Testis (tissue), 2 donors: ENCODE measurements at regions not wholly inside any gene's neighbourhood (a gene's known extent, or its start where the extent isn't known, plus 50 kb on each side); places are given as distances from the start of the nearest gene placed in this dataset.

Experiments
- DNase-seq: peaks from one replicate; pipeline ENCODE4 v3.0.0-alpha.2; 2019
- H3K27ac ChIP-seq, 2 donors: fragments of 200-600 bp; sonication (generic); one replicate each; pipeline ENCODE4 v1.5.1; 2019
- H3K27me3 ChIP-seq: fragments of 200-600 bp; sonication (generic); one replicate; pipeline ENCODE4 v1.5.1; 2019
- H3K36me3 ChIP-seq: fragments of 200-600 bp; sonication (generic); one replicate; pipeline ENCODE4 v1.5.1; 2017; ENCODE audit warnings: low read depth; ENCODE audit errors: missing control alignments
- H3K4me1 ChIP-seq: fragments of 200-600 bp; sonication (generic); one replicate; pipeline ENCODE4 v1.5.1; 2019
- H3K4me3 ChIP-seq, 2 donors: fragments of 200-600 bp; sonication (generic); one replicate each; pipeline ENCODE4 v1.5.1; 2017 to 2019
- H3K9me3 ChIP-seq: fragments of 200-600 bp; sonication (generic); one replicate; pipeline ENCODE4 v1.5.1; 2017
- POLR2A ChIP-seq: fragments of 450-650 bp; IDR thresholded peaks from one replicate; pipeline ENCODE4 v1.6.1; 2017; ENCODE audit warnings: antibody characterized with exemption, mild to moderate bottlenecking, moderate library complexity
- WGBS, 2 donors: methylation state at CpG; one replicate each; pipeline ENCODE4 v1.1.5; 2018; 5-methylcytosine and 5-hydroxymethylcytosine counted together
- intact Hi-C: fragments of 100-400 bp; cut with DNase I; formaldehyde crosslinking; loops from one replicate; pipeline ENCODE4 v1.15.1; 2023; ENCODE audit warnings: low total_unique reads
- TF ChIP-seq, protein P1 (sequence below), 3 experiments: fragments of 450-650 bp in 2 of 3; fragments of 200-600 bp in 1 of 3; sonication (generic) in 1 of 3; IDR thresholded peaks; one replicate each; pipeline ENCODE4 v1.5.1; 2016 to 2019; ENCODE audit warnings: antibody characterized with exemption in 3 of 3, mild to moderate bottlenecking in 2 of 3, moderate library complexity in 1 of 3

DNA sequence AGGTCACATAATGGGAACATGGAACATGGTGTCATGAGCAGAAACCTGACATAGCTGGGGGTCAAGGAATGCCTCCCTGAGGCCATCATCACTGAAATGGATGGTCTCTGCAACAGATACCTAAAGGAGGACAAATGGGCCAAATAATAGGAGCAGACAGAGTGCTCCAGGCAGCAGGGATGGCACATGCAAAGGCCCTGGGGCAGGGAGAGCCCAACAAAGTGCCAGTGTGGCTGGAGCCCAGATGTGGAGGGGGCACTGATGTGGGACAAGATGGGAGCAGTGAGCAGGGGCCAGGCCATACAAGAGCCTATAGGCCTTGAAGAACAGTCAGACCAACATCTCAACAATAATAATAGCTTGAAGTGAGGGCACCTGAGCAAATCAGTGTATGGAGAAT is 497.8 kb downstream of the MN1 start:
- no peak for DNase-seq
- intact Hi-C loops = no loop called here
- Histone ChIP-seq H3K4me3 (no peak overlapping the region), H3K36me3 (no peaks in the 10 kb centered on the region), H3K27ac (no peak overlapping the region), H3K4me1 (no peaks in the 10 kb centered on the region), H3K27me3 (no peaks in the 10 kb centered on the region), H3K9me3 (no peaks in the 10 kb centered on the region)
- TF ChIP-seq POLR2A = no peak
- TF ChIP-seq, protein P1, sequence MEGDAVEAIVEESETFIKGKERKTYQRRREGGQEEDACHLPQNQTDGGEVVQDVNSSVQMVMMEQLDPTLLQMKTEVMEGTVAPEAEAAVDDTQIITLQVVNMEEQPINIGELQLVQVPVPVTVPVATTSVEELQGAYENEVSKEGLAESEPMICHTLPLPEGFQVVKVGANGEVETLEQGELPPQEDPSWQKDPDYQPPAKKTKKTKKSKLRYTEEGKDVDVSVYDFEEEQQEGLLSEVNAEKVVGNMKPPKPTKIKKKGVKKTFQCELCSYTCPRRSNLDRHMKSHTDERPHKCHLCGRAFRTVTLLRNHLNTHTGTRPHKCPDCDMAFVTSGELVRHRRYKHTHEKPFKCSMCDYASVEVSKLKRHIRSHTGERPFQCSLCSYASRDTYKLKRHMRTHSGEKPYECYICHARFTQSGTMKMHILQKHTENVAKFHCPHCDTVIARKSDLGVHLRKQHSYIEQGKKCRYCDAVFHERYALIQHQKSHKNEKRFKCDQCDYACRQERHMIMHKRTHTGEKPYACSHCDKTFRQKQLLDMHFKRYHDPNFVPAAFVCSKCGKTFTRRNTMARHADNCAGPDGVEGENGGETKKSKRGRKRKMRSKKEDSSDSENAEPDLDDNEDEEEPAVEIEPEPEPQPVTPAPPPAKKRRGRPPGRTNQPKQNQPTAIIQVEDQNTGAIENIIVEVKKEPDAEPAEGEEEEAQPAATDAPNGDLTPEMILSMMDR (IDR thresholded peaks at IDR 0.05) = no peak

DNA sequence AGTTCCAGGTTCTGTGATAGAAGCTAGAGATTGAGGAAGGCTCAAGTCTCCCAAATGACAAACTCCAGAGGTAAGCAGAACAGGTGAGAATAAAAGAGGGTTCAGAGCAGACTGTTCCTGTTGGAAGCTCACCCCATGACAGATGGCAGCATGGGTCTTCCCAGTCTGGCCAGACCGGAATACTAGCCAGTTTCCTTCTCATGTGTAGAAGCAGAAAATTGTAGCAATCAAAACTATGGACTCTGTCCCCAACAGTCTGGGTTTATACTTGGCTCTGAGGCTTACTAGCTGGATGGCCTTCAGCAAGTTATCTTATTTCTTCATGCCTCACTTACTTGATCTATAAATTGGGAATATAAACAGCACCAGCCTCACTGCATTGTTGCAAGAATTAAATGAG is 494.8 kb downstream of the MN1 start:
- intact Hi-C loops = no loop called here
- 79 to 95% methylated on average over 1 of the region's 1 CpG for WGBS, 2 donors
- peaks cover 10% of the 10 kb centered on the region for H3K4me1 ChIP-seq
- no peaks in the 10 kb centered on the region for H3K9me3 ChIP-seq
- no peak overlapping the region for H3K27ac ChIP-seq
- no peaks in the 10 kb centered on the region for H3K36me3 ChIP-seq
- no peak for DNase-seq
- no peak for TF ChIP-seq POLR2A
- TF ChIP-seq, protein P1 (IDR thresholded peaks at IDR 0.05) = no peak
- no peaks in the 10 kb centered on the region for H3K27me3 ChIP-seq
- no peak overlapping the region for H3K4me3 ChIP-seq

DNA sequence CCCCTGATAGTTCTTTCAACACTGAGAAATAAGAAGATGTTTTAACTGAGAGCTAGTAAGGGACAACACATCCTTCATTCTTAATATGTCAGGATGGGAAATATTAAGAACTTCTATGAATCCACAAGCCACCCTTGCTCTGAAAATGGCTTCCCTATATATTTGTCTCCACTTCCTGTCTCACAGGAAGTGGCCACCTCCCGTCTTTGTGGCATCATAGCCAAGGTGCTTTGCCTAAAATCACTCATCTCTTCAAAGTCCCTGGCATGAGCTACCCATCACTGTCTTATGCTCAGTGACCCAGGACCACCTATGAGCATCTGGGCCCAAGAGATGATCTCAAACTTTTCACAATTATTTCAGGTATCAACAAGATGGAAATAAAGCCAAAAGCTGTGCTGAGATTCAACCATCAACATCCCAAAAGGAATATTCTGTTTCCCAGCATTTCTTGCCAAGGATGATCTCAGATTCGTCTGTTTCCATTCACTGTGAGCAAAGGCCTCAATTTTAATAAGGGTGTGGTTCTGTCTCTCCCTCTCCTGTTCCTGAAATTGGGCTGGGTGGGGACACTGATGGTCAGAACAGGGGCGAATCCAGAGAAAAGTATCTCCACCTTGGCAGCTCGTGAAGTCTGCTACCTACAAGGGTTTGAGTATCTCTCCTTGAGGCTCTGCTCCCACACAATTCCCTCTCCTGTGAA is 493.9 kb downstream of the MN1 start:
- DNase-seq = no peak
- H3K27me3 ChIP-seq = no peaks in the 10 kb centered on the region
- 59 to 68% methylated on average over 4 of the region's 4 CpGs for WGBS, 2 donors
- TF ChIP-seq POLR2A = no peak
- TF ChIP-seq, protein P1 (IDR thresholded peaks at IDR 0.05) = no peak
- no peak overlapping the region for H3K27ac ChIP-seq
- H3K36me3 ChIP-seq = no peaks in the 10 kb centered on the region
- H3K4me3 ChIP-seq = no peak overlapping the region
- peaks cover 20% of the 10 kb centered on the region for H3K4me1 ChIP-seq
- intact Hi-C loops = no loop called here
- no peaks in the 10 kb centered on the region for H3K9me3 ChIP-seq

DNA sequence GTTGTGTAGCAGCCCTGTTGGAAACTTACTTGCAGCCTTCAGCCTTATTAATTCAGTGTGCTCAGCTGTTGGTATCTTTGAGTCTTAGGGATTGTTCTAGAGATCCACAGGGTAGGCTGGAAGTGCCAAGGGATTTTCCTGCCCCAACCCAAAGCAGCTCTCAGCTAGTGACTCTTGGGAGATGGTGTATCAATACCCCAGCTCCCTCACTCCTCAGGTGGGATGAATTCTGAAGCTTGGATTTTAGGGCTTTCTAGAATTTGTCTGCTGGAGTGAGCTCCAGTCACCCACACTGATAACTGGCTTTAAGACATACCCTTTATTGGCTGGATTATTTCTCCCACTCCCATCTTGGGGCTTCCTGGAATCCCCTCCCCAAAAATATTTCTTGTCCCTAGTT is 493.0 kb downstream of the MN1 start:
- DNase-seq = no peak
- no peaks in the 10 kb centered on the region for H3K27me3 ChIP-seq
- H3K9me3 ChIP-seq = no peaks in the 10 kb centered on the region
- H3K4me1 ChIP-seq = peaks cover 23% of the 10 kb centered on the region
- TF ChIP-seq, protein P1 (IDR thresholded peaks at IDR 0.05) = no peak
- TF ChIP-seq POLR2A = no peak
- intact Hi-C loops = no loop called here
- no peak overlapping the region for H3K27ac ChIP-seq
- H3K4me3 ChIP-seq = no peak overlapping the region
- no peaks in the 10 kb centered on the region for H3K36me3 ChIP-seq

DNA sequence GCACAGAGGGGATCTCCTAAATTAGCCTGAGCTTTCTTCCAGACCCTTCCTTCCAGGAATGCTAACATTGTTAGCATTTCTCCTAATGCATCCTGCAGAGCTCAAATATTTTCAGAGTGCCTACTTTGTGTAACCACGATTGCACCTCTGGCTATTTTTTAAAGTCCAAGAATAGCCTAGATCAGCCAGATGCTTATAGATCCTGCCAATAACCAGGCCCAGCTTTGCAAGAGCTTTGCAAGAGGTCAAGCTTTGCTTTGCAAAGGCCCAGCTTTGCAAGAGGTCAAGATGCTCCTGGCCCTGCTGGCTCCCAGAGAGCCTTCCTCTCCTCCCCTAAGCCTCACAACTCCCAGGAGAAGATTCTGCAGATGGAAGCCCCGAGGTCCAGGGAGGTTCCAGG is 491.9 kb downstream of the MN1 start:
- no peak overlapping the region for H3K4me3 ChIP-seq
- no peaks in the 10 kb centered on the region for H3K9me3 ChIP-seq
- peaks cover 23% of the 10 kb centered on the region for H3K4me1 ChIP-seq
- TF ChIP-seq, protein P1 (IDR thresholded peaks at IDR 0.05) = no peak
- no peak for TF ChIP-seq POLR2A
- 37 to 46% methylated on average over 2 of the region's 2 CpGs for WGBS, 2 donors
- H3K27me3 ChIP-seq = no peaks in the 10 kb centered on the region
- intact Hi-C loops = no loop called here
- no peak overlapping the region for H3K27ac ChIP-seq
- H3K36me3 ChIP-seq = no peaks in the 10 kb centered on the region
- peak; percentile 17 for DNase-seq
